ENCODE measurements at regions not wholly inside any gene's neighbourhood (a gene's known extent, or its start where the extent isn't known, plus 50 kb on each side); places are given as distances from the start of the nearest gene placed in this dataset.

DNA sequence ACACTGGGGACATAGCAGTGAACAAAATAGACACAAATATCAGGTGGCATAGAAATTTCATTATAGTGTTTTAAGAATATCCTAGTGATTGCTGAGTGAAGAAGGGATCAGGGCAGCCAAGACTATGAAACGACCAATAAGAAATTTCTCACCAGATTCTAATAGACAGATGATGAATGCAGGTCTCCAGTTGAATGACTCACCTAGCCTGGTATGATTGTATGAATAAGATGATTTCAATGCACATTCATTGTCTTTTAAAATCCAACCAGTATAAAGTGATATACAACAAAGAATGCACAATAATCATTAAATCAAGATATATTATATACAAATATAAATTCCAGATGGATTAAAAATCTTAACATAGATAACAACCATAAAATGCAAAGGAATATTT, 124.5 kb upstream of the TENT5A start:
- Histone ChIP-seq H3K23me2 (ENCODE audit: low read depth, low read length) (no peaks in the 10 kb centered on the region; the same call in 1 of the 2 replicates), H3K18ac (ENCODE audit: extremely low read depth, low read length) (no peak overlapping the region), H3K27ac (ENCODE audit: low read depth, low read length) (no peak overlapping the region), H3K9me3 (ENCODE audit: insufficient read depth in 2 of 2, low read depth in 1 of 2, low read length in 1 of 2) (no peaks in the 10 kb centered on the region), H3K14ac (ENCODE audit: insufficient read length) (no peak overlapping the region), H3K23ac (ENCODE audit: insufficient read length) (no peak overlapping the region), H2BK15ac (ENCODE audit: low read length) (no peak overlapping the region), H3K4ac (replicated peaks; ENCODE audit: insufficient read length, low read depth, low read length) (no peak overlapping the region), H4K5ac (ENCODE audit: insufficient read length, low read depth, low read length) (no peak overlapping the region), H4K8ac (ENCODE audit: extremely low read depth, insufficient read depth, low read length) (no peak overlapping the region), H3K9ac (replicated peaks in 1 of 4; ENCODE audit: extremely low read depth in 1 of 4, low read depth in 3 of 4, low read length in 3 of 4) (no peak overlapping the region), H2AK5ac (ENCODE audit: low read depth, low read length) (no peak overlapping the region), H3K36me3 (ENCODE audit: control insufficient read depth in 2 of 4, insufficient read depth in 4 of 4, low read length in 3 of 4) (no peaks in the 10 kb centered on the region), H3K4me1 (replicated peaks in 1 of 4; ENCODE audit: control insufficient read depth in 3 of 4, insufficient read depth in 4 of 4, low read length in 3 of 4) (no peaks in the 10 kb centered on the region), H3K56ac (replicated peaks; ENCODE audit: insufficient read length, low read depth, low read length) (no peak overlapping the region), H2BK20ac (ENCODE audit: low read length) (no peak overlapping the region), H2AFZ (ENCODE audit: low read length) (no peak overlapping the region), H3K27me3 (replicated peaks in 1 of 4; ENCODE audit: control insufficient read depth in 3 of 4, extremely low read depth in 1 of 4, insufficient read depth in 3 of 4, low read length in 3 of 4) (no peaks in the 10 kb centered on the region), H3K4me2 (ENCODE audit: insufficient read depth in 1 of 2, low read depth in 2 of 2, low read length in 2 of 2) (no peak overlapping the region), H4K20me1 (replicated peaks in 1 of 2; ENCODE audit: control insufficient read depth in 1 of 2, insufficient read depth in 2 of 2, low read length in 2 of 2) (no peaks in the 10 kb centered on the region), H2BK5ac (ENCODE audit: low read depth, low read length) (no peak overlapping the region), H2BK120ac (replicated peaks; ENCODE audit: low read depth, low read length) (no peak overlapping the region), H3K79me2 (ENCODE audit: control insufficient read depth in 1 of 2, insufficient read depth in 2 of 2, low read length in 2 of 2) (no peaks in the 10 kb centered on the region), H3K79me1 (ENCODE audit: low read depth, low read length) (no peaks in the 10 kb centered on the region), H4K91ac (replicated peaks; ENCODE audit: insufficient read length, low read length) (no peak overlapping the region), H3K4me3 (ENCODE audit: extremely low read depth in 1 of 4, insufficient read depth in 2 of 4, low read depth in 3 of 4, low read length in 4 of 4) (no peak overlapping the region), H2BK12ac (ENCODE audit: low read depth, low read length) (no peak overlapping the region)
- ChIA-PET POLR2A (ENCODE audit: partially characterized antibody) (no interaction called here), CTCF (ENCODE audit: partially characterized antibody) (no interaction called here)
- FAIRE-seq (no peak), DNase-seq (ENCODE audit: low read depth in 1 of 2, low spot score in 2 of 2) (no peak)
- 95% methylated on average over 1 of the region's 1 CpG; no CpG with 5 or more reads in 1 of the 2 experiments for WGBS, 2 experiments (ENCODE audit: extremely low coverage in 1 of 2, insufficient coverage in 1 of 2, insufficient read length in 1 of 2, insufficient replicate concordance in 2 of 2, low coverage in 1 of 2, low lambda C conversion rate in 2 of 2, missing lambda C conversion rate in 1 of 2)
- no peak for TF ChIP-seq KDM5A (IDR thresholded peaks at IDR 0.05; ENCODE audit: low read length)
- no peak for TF ChIP-seq RFX5 (IDR thresholded peaks at IDR 0.05; ENCODE audit: borderline replicate concordance, low read depth, low read length)
- TF ChIP-seq TBP (IDR thresholded peaks at IDR 0.05; ENCODE audit: low read depth, low read length): no peak
- no peak for TF ChIP-seq SRF (IDR thresholded peaks at IDR 0.05; ENCODE audit: low read depth, low read length)
- TF ChIP-seq CHD2 (IDR thresholded peaks at IDR 0.05; ENCODE audit: low read length): no peak
- no peak for TF ChIP-seq HDAC6 (IDR thresholded peaks at IDR 0.05; ENCODE audit: low read depth, low read length)
- TF ChIP-seq USF2 (IDR thresholded peaks at IDR 0.05; ENCODE audit: low read length): no peak
- TF ChIP-seq, protein P1, sequence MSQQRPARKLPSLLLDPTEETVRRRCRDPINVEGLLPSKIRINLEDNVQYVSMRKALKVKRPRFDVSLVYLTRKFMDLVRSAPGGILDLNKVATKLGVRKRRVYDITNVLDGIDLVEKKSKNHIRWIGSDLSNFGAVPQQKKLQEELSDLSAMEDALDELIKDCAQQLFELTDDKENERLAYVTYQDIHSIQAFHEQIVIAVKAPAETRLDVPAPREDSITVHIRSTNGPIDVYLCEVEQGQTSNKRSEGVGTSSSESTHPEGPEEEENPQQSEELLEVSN (IDR thresholded peaks at IDR 0.05): no peak
- TF ChIP-seq CEBPB (IDR thresholded peaks at IDR 0.05; ENCODE audit: low read depth, low read length): no peak
- TF ChIP-seq KDM4A (IDR thresholded peaks at IDR 0.05; ENCODE audit: low read depth, low read length, severe bottlenecking): no peak
- TF ChIP-seq BRCA1 (IDR thresholded peaks at IDR 0.05; ENCODE audit: low read depth, low read length): no peak
- no peak for TF ChIP-seq CHD1 (IDR thresholded peaks at IDR 0.05; ENCODE audit: low read depth, low read length)
- TF ChIP-seq JUND (IDR thresholded peaks at IDR 0.05; ENCODE audit: low read length): no peak
- TF ChIP-seq CBX5 (IDR thresholded peaks at IDR 0.05; ENCODE audit: low read depth, low read length): no peak
- TF ChIP-seq SIRT6 (IDR thresholded peaks at IDR 0.05; ENCODE audit: low read length): no peak

All from H1 (cell line).